OCI-LY7 (cell line): ENCODE measurements at regions not wholly inside any gene's neighbourhood (a gene's known extent, or its start where the extent isn't known, plus 50 kb on each side); places are given as distances from the start of the nearest gene placed in this dataset.

Source experiments
- CTCF ChIP-seq: fragments of 200-600 bp; sonication (generic); conservative IDR thresholded peaks from 2 replicates; pipeline ENCODE4 v1.5.1; 2014; ENCODE audit warnings: mild to moderate bottlenecking, antibody characterized with exemption, low read length, moderate library complexity, mixed read lengths
- EZH2phosphoT487 ChIP-seq: fragments of 200-600 bp; sonication (generic); IDR thresholded peaks from 2 replicates; pipeline ENCODE4 v1.6.1; 2018; ENCODE audit warnings: low read depth, borderline replicate concordance, mild to moderate bottlenecking, mixed run types, antibody characterized with exemption, low read length, moderate library complexity, mixed read lengths

- TF ChIP-seq CTCF: no peak
- TF ChIP-seq EZH2phosphoT487: no peak
Observed at GRCh38 chr11:87909178-87909577, 266.1 kb downstream of the RAB38 start.
